ENCODE measurements at regions not wholly inside any gene's neighbourhood (a gene's known extent, or its start where the extent isn't known, plus 50 kb on each side); places are given as distances from the start of the nearest gene placed in this dataset.

- peaks cover 40% of the 10 kb centered on the region for H3K4me1 ChIP-seq (ENCODE audit: insufficient read depth, low read length, severe bottlenecking)
- TF ChIP-seq CTCF (IDR thresholded peaks at IDR 0.05; ENCODE audit: low read length) (no peak), EZH2 (IDR thresholded peaks at IDR 0.05; ENCODE audit: borderline replicate concordance, low read length) (no peak)
- no peak overlapping the region for H3K9ac ChIP-seq (ENCODE audit: low read length)
- no peak overlapping the region for H2AFZ ChIP-seq (ENCODE audit: low read length)
- H3K4me2 ChIP-seq (ENCODE audit: low read length) = no peak overlapping the region
- no peaks in the 10 kb centered on the region for H3K27me3 ChIP-seq (ENCODE audit: insufficient read depth, low read length)
- H3K79me2 ChIP-seq (ENCODE audit: insufficient read depth, low read length) = peaks cover 83% of the 10 kb centered on the region
- H3F3A ChIP-seq (ENCODE audit: insufficient read depth, low read length) = no peaks in the 10 kb centered on the region
- no peak overlapping the region for H3K4me3 ChIP-seq (ENCODE audit: low read depth, low read length, poor library complexity, severe bottlenecking)
- H3K9me2 ChIP-seq (ENCODE audit: low read depth, low read length) = no peaks in the 10 kb centered on the region
- peaks cover 33% of the 10 kb centered on the region for H3K36me3 ChIP-seq (ENCODE audit: insufficient read depth, low read length)
- no peaks in the 10 kb centered on the region for H3K9me3 ChIP-seq (ENCODE audit: low read length)
- no peaks in the 10 kb centered on the region for H4K20me1 ChIP-seq (ENCODE audit: insufficient read depth, low read length)
- H3K27ac ChIP-seq (ENCODE audit: low read depth, low read length, poor library complexity, severe bottlenecking) = no peak overlapping the region
These were observed 87.3 kb upstream of the DMD start for GRCh38 chrX:33298622-33299021.

GRCh38 chrX:33285550-33285949, 74.2 kb upstream of the DMD start:
- H3K9me3 ChIP-seq (ENCODE audit: low read length) = 0 out of 2 replicates have a peak, but pooled peaks cover 3% of the 10 kb centered on the region
- H3K4me2 ChIP-seq (ENCODE audit: low read length) = no peak overlapping the region
- H3K4me3 ChIP-seq (ENCODE audit: low read depth, low read length, poor library complexity, severe bottlenecking) = no peak overlapping the region
- H3K4me1 ChIP-seq (ENCODE audit: insufficient read depth, low read length, severe bottlenecking) = peaks cover 8% of the 10 kb centered on the region
- H3K79me2 ChIP-seq (ENCODE audit: insufficient read depth, low read length) = peaks cover 33% of the 10 kb centered on the region
- H4K20me1 ChIP-seq (ENCODE audit: insufficient read depth, low read length) = no peaks in the 10 kb centered on the region
- no peaks in the 10 kb centered on the region for H3K9me2 ChIP-seq (ENCODE audit: low read depth, low read length)
- H3K36me3 ChIP-seq (ENCODE audit: insufficient read depth, low read length) = peaks cover 41% of the 10 kb centered on the region
- H3K27ac ChIP-seq (ENCODE audit: low read depth, low read length, poor library complexity, severe bottlenecking) = no peak overlapping the region
- TF ChIP-seq CTCF (IDR thresholded peaks at IDR 0.05; ENCODE audit: low read length) (no peak), EZH2 (IDR thresholded peaks at IDR 0.05; ENCODE audit: borderline replicate concordance, low read length) (no peak)
- H3K27me3 ChIP-seq (ENCODE audit: insufficient read depth, low read length) = no peaks in the 10 kb centered on the region
- H3F3A ChIP-seq (ENCODE audit: insufficient read depth, low read length) = no peaks in the 10 kb centered on the region
- H2AFZ ChIP-seq (ENCODE audit: low read length) = no peak overlapping the region
- no peak overlapping the region for H3K9ac ChIP-seq (ENCODE audit: low read length)

- Histone ChIP-seq H3K79me2 (ENCODE audit: insufficient read depth, low read length) (peaks cover 30% of the 10 kb centered on the region), H3F3A (ENCODE audit: insufficient read depth, low read length) (no peaks in the 10 kb centered on the region), H3K9ac (ENCODE audit: low read length) (no peak overlapping the region), H3K36me3 (ENCODE audit: insufficient read depth, low read length) (peaks cover 6% of the 10 kb centered on the region), H3K9me2 (ENCODE audit: low read depth, low read length) (no peaks in the 10 kb centered on the region), H3K4me2 (ENCODE audit: low read length) (peak overlapping the region; percentile 48; the same call in 1 of the 2 replicates), H3K9me3 (ENCODE audit: low read length) (0 out of 2 replicates have a peak, but pooled peaks cover 3% of the 10 kb centered on the region), H3K27ac (ENCODE audit: low read depth, low read length, poor library complexity, severe bottlenecking) (peak overlapping the region; percentile 63), H3K4me1 (ENCODE audit: insufficient read depth, low read length, severe bottlenecking) (peaks cover 35% of the 10 kb centered on the region), H2AFZ (ENCODE audit: low read length) (no peak overlapping the region), H4K20me1 (ENCODE audit: insufficient read depth, low read length) (no peaks in the 10 kb centered on the region), H3K4me3 (ENCODE audit: low read depth, low read length, poor library complexity, severe bottlenecking) (no peak overlapping the region), H3K27me3 (ENCODE audit: insufficient read depth, low read length) (no peaks in the 10 kb centered on the region)
- TF ChIP-seq CTCF (IDR thresholded peaks at IDR 0.05; ENCODE audit: low read length) (no peak), EZH2 (IDR thresholded peaks at IDR 0.05; ENCODE audit: borderline replicate concordance, low read length) (no peak)
These were observed 65.7 kb upstream of the DMD start for GRCh38 chrX:33277046-33277445.
